MCF 10A (cell line): ENCODE measurements at regions not wholly inside any gene's neighbourhood (a gene's known extent, or its start where the extent isn't known, plus 50 kb on each side); places are given as distances from the start of the nearest gene placed in this dataset.

ENCODE experiments used
- BruUV-seq: library from RNA; stranded (reverse); fragments of 400-500 nt; replicated peaks from 2 replicates; lab custom pipeline; 2021; lab: Mats Ljungman, UMichigan
- CTCF ChIA-PET: fragments of 300-600 bp; sonication (Branson Sonifier 250); formaldehyde crosslinking; extraction: SDS; loops from one replicate; lab custom pipeline; 2021; ENCODE audit warnings: antibody characterized with exemption, inconsistent platforms; lab: Yijun Ruan, JAX
- POLR2A ChIA-PET: fragments of 300-600, 350-650 bp; sonication (Branson Sonifier 250); formaldehyde crosslinking; extraction: SDS; loops from one replicate; lab custom pipeline; 2020; ENCODE audit warnings: antibody characterized with exemption, inconsistent platforms; lab: Yijun Ruan, JAX
- DNase-seq: peaks from one replicate; pipeline ENCODE4 v3.0.0-alpha.2; 2018; ENCODE audit not compliant: unreplicated experiment
- H3K27ac Mint-ChIP-seq: one replicate; pipeline ENCODE4 v1.8.0; 2022; ENCODE audit warnings: mild to moderate bottlenecking, low read depth, mixed read lengths; ENCODE audit not compliant: unreplicated experiment
- H3K27me3 Mint-ChIP-seq: one replicate; pipeline ENCODE4 v1.8.0; 2022; ENCODE audit warnings: mixed read lengths; ENCODE audit not compliant: insufficient read depth, unreplicated experiment
- H3K36me3 Mint-ChIP-seq: one replicate; pipeline ENCODE4 v1.8.0; 2022; ENCODE audit warnings: mild to moderate bottlenecking, moderate library complexity, mixed read lengths; ENCODE audit not compliant: insufficient read depth, unreplicated experiment
- H3K4me1 Mint-ChIP-seq: one replicate; pipeline ENCODE4 v1.8.0; 2022; ENCODE audit warnings: mixed read lengths; ENCODE audit not compliant: insufficient read depth, unreplicated experiment
- H3K4me3 Mint-ChIP-seq: one replicate; pipeline ENCODE4 v1.8.0; 2022; ENCODE audit warnings: mild to moderate bottlenecking, moderate library complexity, mixed read lengths; ENCODE audit not compliant: unreplicated experiment
- H3K9me3 Mint-ChIP-seq: one replicate; pipeline ENCODE4 v1.8.0; 2022; ENCODE audit warnings: mixed read lengths; ENCODE audit not compliant: unreplicated experiment
- CTCF ChIP-seq: fragments of 200-600 bp; IDR thresholded peaks from one replicate; pipeline ENCODE4 v1.8.0; 2022; ENCODE audit warnings: antibody characterized with exemption, mild to moderate bottlenecking; ENCODE audit not compliant: unreplicated experiment
- intact Hi-C: fragments of 100-400 bp; cut with micrococcal nuclease; formaldehyde crosslinking; loops from 2 replicates; pipeline ENCODE4 v1.14.1; 2022

- intact Hi-C loops, result no loop called here
- Mint-ChIP-seq H3K9me3 (no peaks in the 10 kb centered on the region), H3K36me3 (no peaks in the 10 kb centered on the region), H3K27ac (no peak overlapping the region), H3K4me1 (no peaks in the 10 kb centered on the region), H3K27me3 (no peaks in the 10 kb centered on the region), H3K4me3 (no peak overlapping the region)
- no peak for TF ChIP-seq CTCF
- no TSS peak for BruUV-seq
- CTCF ChIA-PET, result interaction anchor here (1.2 kb wide), 1 partner anchor 22 kb away, joined by 3 read pairs; no protein-coding TSS in a partner anchor
- POLR2A ChIA-PET, result interaction anchor here (0.6 kb wide), 2 partner anchors 84 to 559 kb away, joined by 3 read pairs; no protein-coding TSS in a partner anchor
- no peak for DNase-seq
Observed at GRCh38 chr5:8590959-8591358, 722.0 kb downstream of the MTRR start.

- Mint-ChIP-seq H3K27me3 (no peaks in the 10 kb centered on the region), H3K27ac (no peak overlapping the region), H3K36me3 (no peaks in the 10 kb centered on the region), H3K4me3 (no peak overlapping the region), H3K4me1 (no peaks in the 10 kb centered on the region), H3K9me3 (no peaks in the 10 kb centered on the region)
- DNase-seq, result no peak
- intact Hi-C loops, result no loop called here
- no peak for TF ChIP-seq CTCF
- no TSS peak for BruUV-seq
- ChIA-PET POLR2A (no interaction called here), CTCF (interaction anchor here (0.6 kb wide), 1 partner anchor 11 kb away, joined by 3 read pairs; no protein-coding TSS in a partner anchor)
Observed at GRCh38 chr5:8598356-8598755, 729.4 kb downstream of the MTRR start.

- Mint-ChIP-seq H3K27me3 (no peaks in the 10 kb centered on the region), H3K4me1 (no peaks in the 10 kb centered on the region), H3K36me3 (no peaks in the 10 kb centered on the region), H3K4me3 (no peak overlapping the region), H3K9me3 (no peaks in the 10 kb centered on the region), H3K27ac (no peak overlapping the region)
- no peak for TF ChIP-seq CTCF
- ChIA-PET POLR2A (no interaction called here), CTCF (interaction anchor here (0.6 kb wide), 1 partner anchor 1311 kb away, joined by 3 read pairs; no protein-coding TSS in a partner anchor)
- no peak for DNase-seq
- BruUV-seq, result no TSS peak
- intact Hi-C loops, result no loop called here
Observed at GRCh38 chr5:8598996-8599395, 730.0 kb downstream of the MTRR start.

GRCh38 chr5:8600843-8601242 lies 731.9 kb downstream of the MTRR start:
- CTCF ChIA-PET, result no interaction called here
- no peak for DNase-seq
- Mint-ChIP-seq H3K27me3 (no peaks in the 10 kb centered on the region), H3K36me3 (no peaks in the 10 kb centered on the region), H3K4me3 (no peak overlapping the region), H3K27ac (no peak overlapping the region), H3K9me3 (no peaks in the 10 kb centered on the region), H3K4me1 (no peaks in the 10 kb centered on the region)
- BruUV-seq, result no TSS peak
- TF ChIP-seq CTCF, result no peak
- POLR2A ChIA-PET, result no interaction called here
- intact Hi-C loops, result no loop called here
